ENCODE measurements at regions not wholly inside any gene's neighbourhood (a gene's known extent, or its start where the extent isn't known, plus 50 kb on each side); places are given as distances from the start of the nearest gene placed in this dataset.

DNA sequence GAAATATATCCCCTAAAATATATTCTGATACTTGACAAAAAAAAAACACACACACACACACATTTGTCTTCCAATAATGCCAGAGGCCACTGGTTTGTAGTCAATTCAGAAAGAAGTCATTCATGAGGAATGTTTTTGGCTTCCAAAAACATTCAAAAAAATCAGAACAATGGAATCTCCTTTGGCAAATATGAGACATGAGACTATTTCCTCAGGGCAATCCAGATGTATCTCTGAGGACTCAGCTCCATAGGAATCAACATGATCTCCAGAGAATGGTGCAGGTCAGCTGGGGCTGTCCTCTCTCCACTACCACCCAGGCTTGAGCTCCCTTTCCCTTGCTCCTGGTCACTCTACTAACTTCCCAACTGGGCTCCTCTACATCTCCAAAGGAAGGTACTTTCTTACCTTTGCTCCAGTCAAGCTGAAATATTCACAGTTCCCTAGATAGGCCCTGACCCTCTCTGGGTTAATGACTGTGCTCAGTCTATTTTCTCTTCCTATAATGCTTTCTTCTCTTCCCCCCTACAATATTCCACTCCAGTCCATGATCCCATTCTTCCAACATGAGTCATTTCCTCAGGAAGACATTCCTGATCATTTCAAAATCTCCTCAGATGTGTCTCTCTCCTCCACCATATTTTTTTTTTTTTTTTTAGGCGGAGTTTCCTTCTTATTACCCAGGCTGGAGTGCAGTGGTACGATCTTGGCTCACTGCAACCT, 145.3 kb downstream of the C1D start:
- TF ChIP-seq CTCF (IDR thresholded peaks at IDR 0.05) = no peak
- TF ChIP-seq POLR2A (IDR thresholded peaks at IDR 0.05; ENCODE audit: low read depth) = no peak
- TF ChIP-seq EP300 (IDR thresholded peaks at IDR 0.05) = no peak
- no peak for TF ChIP-seq POLR2AphosphoS5 (IDR thresholded peaks at IDR 0.05)
